Esophagus muscularis mucosa (tissue), 4 donors: ENCODE measurements at regions not wholly inside any gene's neighbourhood (a gene's known extent, or its start where the extent isn't known, plus 50 kb on each side); places are given as distances from the start of the nearest gene placed in this dataset.

ENCODE experiments used
- DNase-seq: peaks from one replicate; pipeline ENCODE4 v3.0.0-alpha.2; 2017; ENCODE audit errors: extremely low spot score
- H3K27ac ChIP-seq, 4 donors: fragments of 200-600 bp; sonication (generic); replicated peaks in 1 of 4; 1 replicate in 3 of 4; 2 replicates in 1 of 4; pipeline ENCODE4 v1.5.1; 2016 to 2019; ENCODE audit warnings: mild to moderate bottlenecking in 1 of 4
- H3K27me3 ChIP-seq, 4 donors: fragments of 200-600 bp; sonication (generic); one replicate each; pipeline versions ENCODE4 v1.5.1 to v1.6.0; 2016 to 2019
- H3K36me3 ChIP-seq, 4 donors: fragments of 200-600 bp; sonication (generic); one replicate each; pipeline ENCODE4 v1.5.1; 2016 to 2019
- H3K4me1 ChIP-seq, 4 donors: fragments of 200-600 bp; sonication (generic); one replicate each; pipeline ENCODE4 v1.5.1; 2016 to 2019
- H3K4me3 ChIP-seq, 4 donors: fragments of 200-600 bp; sonication (generic); 1 replicate in 2 of 4; 2 replicates in 2 of 4; pipeline ENCODE4 v1.5.1; 2016 to 2019; ENCODE audit warnings: mild to moderate bottlenecking in 4 of 4, moderate library complexity in 1 of 4
- H3K9me3 ChIP-seq, 4 donors: fragments of 200-600 bp; sonication (generic); 1 replicate in 3 of 4; 2 replicates in 1 of 4; pipeline ENCODE4 v1.5.1; 2016 to 2019
- EP300 ChIP-seq: sonication (generic); formaldehyde crosslinking; IDR thresholded peaks from one replicate; pipeline ENCODE4 v1.6.1; 2017; ENCODE audit warnings: antibody characterized with exemption
- POLR2A ChIP-seq: fragments of 450-650 bp; IDR thresholded peaks from one replicate; pipeline ENCODE4 v1.6.1; 2017; ENCODE audit warnings: antibody characterized with exemption, moderate library complexity, mild to moderate bottlenecking, low read depth
- POLR2AphosphoS5 ChIP-seq, 2 donors: sonication (generic); formaldehyde crosslinking; IDR thresholded peaks; one replicate each; pipeline ENCODE4 v1.6.1; 2017; ENCODE audit warnings: antibody characterized with exemption in 2 of 2
- WGBS: methylation state at CpG from one replicate; pipeline ENCODE4 v1.1.5; 2018; 5-methylcytosine and 5-hydroxymethylcytosine counted together
- intact Hi-C: fragments of 100-400 bp; cut with DNase I; formaldehyde crosslinking; loops from one replicate; pipeline ENCODE4 v1.15.1; 2023
- TF ChIP-seq, protein P1 (sequence below), 3 experiments: fragments of 200-600 bp in 2 of 3; fragments of 450-650 bp in 1 of 3; sonication (generic) in 2 of 3; IDR thresholded peaks; one replicate each; pipeline ENCODE4 v1.5.1; 2017 to 2019; ENCODE audit warnings: antibody characterized with exemption in 3 of 3, mild to moderate bottlenecking in 2 of 3, moderate library complexity in 1 of 3

DNA sequence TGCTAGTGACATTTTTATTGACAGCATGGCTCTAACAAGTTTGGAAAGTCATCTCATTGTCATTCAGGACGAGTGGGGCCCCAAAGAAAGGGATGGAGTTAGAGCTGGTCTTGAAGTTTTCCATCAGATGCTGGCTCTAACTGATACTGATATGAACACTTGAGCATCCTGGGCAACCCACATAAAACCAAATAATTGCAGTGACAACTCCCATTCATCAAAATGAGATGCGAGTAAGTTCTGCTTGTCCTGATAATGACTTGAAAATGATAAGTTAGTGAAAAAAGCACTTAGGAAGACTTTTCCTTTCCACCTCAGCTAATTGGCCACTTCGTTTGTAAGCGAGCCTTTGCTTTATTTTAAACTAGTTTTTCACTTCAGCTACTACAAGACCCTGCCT lies 147.6 kb downstream of the SP3 start:
- Histone ChIP-seq H3K4me3 (no peak overlapping the region), H3K4me1 (no peaks in the 10 kb centered on the region), H3K9me3 (no peaks in the 10 kb centered on the region), H3K36me3 (no peaks in the 10 kb centered on the region), H3K27me3 (peaks cover 0 to 13% (median 0%) of the 10 kb centered on the region in 4 donors), H3K27ac (no peak overlapping the region)
- intact Hi-C loops = no loop called here
- 82% methylated on average over 4 of the region's 4 CpGs for WGBS
- DNase-seq = no peak
- TF ChIP-seq POLR2AphosphoS5 (IDR thresholded peaks at IDR 0.05) = no peak
- no peak for TF ChIP-seq POLR2A
- TF ChIP-seq EP300 = no peak
- TF ChIP-seq, protein P1, sequence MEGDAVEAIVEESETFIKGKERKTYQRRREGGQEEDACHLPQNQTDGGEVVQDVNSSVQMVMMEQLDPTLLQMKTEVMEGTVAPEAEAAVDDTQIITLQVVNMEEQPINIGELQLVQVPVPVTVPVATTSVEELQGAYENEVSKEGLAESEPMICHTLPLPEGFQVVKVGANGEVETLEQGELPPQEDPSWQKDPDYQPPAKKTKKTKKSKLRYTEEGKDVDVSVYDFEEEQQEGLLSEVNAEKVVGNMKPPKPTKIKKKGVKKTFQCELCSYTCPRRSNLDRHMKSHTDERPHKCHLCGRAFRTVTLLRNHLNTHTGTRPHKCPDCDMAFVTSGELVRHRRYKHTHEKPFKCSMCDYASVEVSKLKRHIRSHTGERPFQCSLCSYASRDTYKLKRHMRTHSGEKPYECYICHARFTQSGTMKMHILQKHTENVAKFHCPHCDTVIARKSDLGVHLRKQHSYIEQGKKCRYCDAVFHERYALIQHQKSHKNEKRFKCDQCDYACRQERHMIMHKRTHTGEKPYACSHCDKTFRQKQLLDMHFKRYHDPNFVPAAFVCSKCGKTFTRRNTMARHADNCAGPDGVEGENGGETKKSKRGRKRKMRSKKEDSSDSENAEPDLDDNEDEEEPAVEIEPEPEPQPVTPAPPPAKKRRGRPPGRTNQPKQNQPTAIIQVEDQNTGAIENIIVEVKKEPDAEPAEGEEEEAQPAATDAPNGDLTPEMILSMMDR (IDR thresholded peaks at IDR 0.05) = no peak

DNA sequence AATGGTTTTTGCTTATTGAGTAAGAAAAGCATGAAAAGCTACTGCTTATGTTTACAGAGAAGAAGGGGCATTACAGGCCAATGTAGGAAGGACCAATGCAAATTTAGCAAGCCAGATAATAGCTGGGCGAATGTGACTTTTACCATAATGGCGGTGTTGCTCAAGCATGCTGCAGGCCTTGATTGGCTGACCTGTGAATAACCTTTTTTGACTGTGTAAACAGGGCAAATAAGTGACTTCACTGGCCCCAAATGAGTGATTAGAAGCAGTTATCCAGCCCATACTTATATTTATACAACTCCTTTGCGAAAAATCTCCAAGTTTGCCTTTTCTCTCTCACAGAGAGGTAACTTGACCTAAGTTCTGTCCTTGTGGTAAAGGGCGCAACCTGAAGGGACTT lies 146.9 kb downstream of the SP3 start:
- H3K27me3 ChIP-seq = peaks cover 0 to 13% (median 0%) of the 10 kb centered on the region in 4 donors
- WGBS = 94% methylated on average over 4 of the region's 4 CpGs
- no peak for DNase-seq
- no peaks in the 10 kb centered on the region for H3K36me3 ChIP-seq
- intact Hi-C loops = no loop called here
- H3K4me3 ChIP-seq = no peak overlapping the region
- TF ChIP-seq, protein P1 (IDR thresholded peaks at IDR 0.05) = no peak
- TF ChIP-seq EP300 = no peak
- TF ChIP-seq POLR2AphosphoS5 (IDR thresholded peaks at IDR 0.05) = no peak
- TF ChIP-seq POLR2A = no peak
- no peak overlapping the region for H3K27ac ChIP-seq
- H3K4me1 ChIP-seq = no peaks in the 10 kb centered on the region
- H3K9me3 ChIP-seq = no peaks in the 10 kb centered on the region

DNA sequence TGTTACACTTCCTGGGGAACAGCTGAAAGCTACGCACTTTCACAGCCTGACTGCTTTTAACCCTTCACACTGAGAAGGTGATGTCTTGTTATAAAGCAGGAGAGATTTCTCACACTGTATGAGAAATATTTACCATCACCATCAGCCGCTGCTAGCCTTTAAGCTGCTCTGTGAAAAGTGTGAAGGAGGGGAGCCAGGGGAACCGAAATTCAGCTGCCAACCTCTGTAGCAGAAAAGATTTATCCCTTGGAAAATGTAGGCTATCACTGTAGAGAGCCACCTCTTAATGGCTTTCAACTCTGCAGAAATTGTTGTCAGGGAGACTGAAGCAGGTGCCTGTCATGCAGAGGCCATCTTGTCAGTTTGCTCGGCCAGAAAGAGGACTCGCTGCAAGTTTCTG lies 145.3 kb downstream of the SP3 start:
- no peak for TF ChIP-seq POLR2A
- TF ChIP-seq POLR2AphosphoS5 (IDR thresholded peaks at IDR 0.05) = no peak
- TF ChIP-seq, protein P1 (IDR thresholded peaks at IDR 0.05) = no peak
- no peak for TF ChIP-seq EP300
- Histone ChIP-seq H3K9me3 (no peaks in the 10 kb centered on the region), H3K27me3 (peaks cover 0 to 13% (median 0%) of the 10 kb centered on the region in 4 donors), H3K4me1 (no peaks in the 10 kb centered on the region), H3K36me3 (no peaks in the 10 kb centered on the region), H3K27ac (no peak overlapping the region), H3K4me3 (no peak overlapping the region)
- intact Hi-C loops = no loop called here
- no peak for DNase-seq
- 58% methylated on average over 5 of the region's 5 CpGs for WGBS

DNA sequence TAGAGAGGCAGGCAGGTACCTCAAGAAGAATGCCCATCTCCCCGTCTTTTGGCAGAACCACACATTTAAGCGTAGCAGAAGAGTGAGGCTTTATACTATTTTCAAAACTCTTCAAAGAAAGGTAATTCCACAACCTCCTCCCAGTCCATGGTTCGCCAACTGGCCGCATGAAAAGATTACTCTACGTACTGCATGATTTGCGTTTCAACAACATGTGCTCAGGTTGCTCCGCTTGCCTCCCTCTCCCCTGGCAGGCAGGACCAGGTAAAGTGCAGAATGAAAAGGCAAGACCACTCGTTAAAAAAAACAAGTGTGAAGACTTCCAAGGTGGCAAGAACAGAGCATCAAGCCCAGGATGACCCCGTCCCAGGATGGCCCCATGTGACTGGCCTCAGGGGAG lies 143.7 kb downstream of the SP3 start:
- Histone ChIP-seq H3K4me1 (no peaks in the 10 kb centered on the region), H3K27ac (no peak overlapping the region), H3K4me3 (no peak overlapping the region), H3K9me3 (no peaks in the 10 kb centered on the region), H3K36me3 (no peaks in the 10 kb centered on the region), H3K27me3 (peaks cover 0 to 13% (median 0%) of the 10 kb centered on the region in 4 donors)
- intact Hi-C loops = no loop called here
- no peak for DNase-seq
- TF ChIP-seq POLR2A (no peak), POLR2AphosphoS5 (IDR thresholded peaks at IDR 0.05) (no peak), EP300 (no peak)
- TF ChIP-seq, protein P1 (IDR thresholded peaks at IDR 0.05) = no peak
- WGBS = 93% methylated on average over 9 of the region's 9 CpGs

DNA sequence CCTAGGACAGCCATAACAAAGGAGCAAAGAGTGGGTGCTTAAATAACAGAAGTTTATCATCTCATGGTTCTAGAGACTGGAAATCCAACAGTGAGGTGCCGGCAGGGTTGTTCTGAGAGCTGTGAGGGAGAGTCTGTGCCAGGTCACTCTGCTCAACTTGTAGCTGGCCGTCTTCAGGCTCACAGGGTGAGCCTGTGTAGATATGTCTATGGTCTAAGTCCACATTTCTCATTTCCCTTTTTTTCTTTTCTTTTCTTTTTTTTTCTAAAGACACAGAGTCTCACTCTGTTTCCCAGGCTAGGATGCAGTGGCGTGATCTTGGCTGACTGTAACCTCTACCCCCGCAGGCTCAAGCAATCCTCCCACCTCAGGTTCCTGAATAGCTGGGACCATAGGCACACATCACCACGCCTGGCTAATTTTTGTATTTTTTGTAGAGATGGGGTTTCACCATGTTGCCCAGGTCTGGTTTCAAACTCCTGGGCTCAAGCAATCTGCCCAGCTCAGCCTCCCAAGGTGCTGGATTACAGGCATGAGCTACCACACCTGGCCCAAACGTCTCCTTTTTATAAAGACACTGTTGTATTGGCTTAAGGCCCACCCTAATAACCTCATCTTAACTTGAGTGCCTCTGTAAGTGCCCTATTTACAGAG lies 142.2 kb downstream of the SP3 start:
- no peak overlapping the region for H3K27ac ChIP-seq
- no peak overlapping the region for H3K4me3 ChIP-seq
- no peaks in the 10 kb centered on the region for H3K9me3 ChIP-seq
- H3K4me1 ChIP-seq = no peaks in the 10 kb centered on the region
- TF ChIP-seq, protein P1 (IDR thresholded peaks at IDR 0.05) = no peak
- no peaks in the 10 kb centered on the region for H3K36me3 ChIP-seq
- intact Hi-C loops = no loop called here
- H3K27me3 ChIP-seq = peaks cover 0 to 13% (median 0%) of the 10 kb centered on the region in 4 donors
- WGBS = 84% methylated on average over 6 of the region's 6 CpGs
- DNase-seq = no peak
